Caco-2 (cell line): ENCODE measurements at regions not wholly inside any gene's neighbourhood (a gene's known extent, or its start where the extent isn't known, plus 50 kb on each side); places are given as distances from the start of the nearest gene placed in this dataset.
"Not testable (repeated sequence)": the region's sequence is repeated elsewhere in the genome, so short reads cannot be mapped to it uniquely, and the experiment has no call there.

Source experiments
- BruUV-seq: library from RNA; stranded (reverse); fragments of 400-500 nt; replicated peaks from 2 replicates; lab custom pipeline; 2021; lab: Mats Ljungman, UMichigan
- CTCF ChIA-PET: fragments of 300-600 bp; sonication (Branson Sonifier 250); formaldehyde crosslinking; loops from one replicate; lab custom pipeline; 2022; ENCODE audit warnings: antibody characterized with exemption; lab: Charles Lee
- POLR2A ChIA-PET: fragments of 300-600 bp; sonication (Branson Sonifier 250); formaldehyde crosslinking; loops from one replicate; lab custom pipeline; 2022; ENCODE audit warnings: antibody characterized with exemption; lab: Charles Lee
- DNase-seq, 2 experiments: peaks; one replicate each; pipeline versions ENCODE4 v3.0.0 to v3.0.0-alpha.2; 2020 to 2022
- H3K27me3 ChIP-seq: replicated peaks from 2 replicates; pipeline ENCODE4 v1.6.0; 2011; ENCODE audit warnings: low read length; ENCODE audit not compliant: control insufficient read depth, insufficient read depth
- H3K36me3 ChIP-seq: 2 replicates; pipeline ENCODE4 v1.5.1; 2011; ENCODE audit warnings: low read length; ENCODE audit not compliant: control insufficient read depth, insufficient read depth
- H3K4me1 ChIP-seq: fragments of 250-450 bp; sonication (Bioruptor Pico); 2 replicates; pipeline ENCODE4 v1.5.1; 2020; ENCODE audit warnings: mild to moderate bottlenecking
- H3K4me3 ChIP-seq: 2 replicates; pipeline ENCODE4 v1.5.1; 2011; ENCODE audit warnings: low read depth, mild to moderate bottlenecking, control low read depth, low read length
- H3K9me3 ChIP-seq: fragments of 250-450 bp; sonication (Bioruptor Pico); 2 replicates; pipeline ENCODE4 v1.5.1; 2020; ENCODE audit warnings: mild to moderate bottlenecking, moderate library complexity
- H3K27ac Mint-ChIP-seq: one replicate; pipeline ENCODE4 v1.8.0; 2022; ENCODE audit warnings: mixed read lengths; ENCODE audit not compliant: unreplicated experiment
- H3K27me3 Mint-ChIP-seq: one replicate; pipeline ENCODE4 v1.8.0; 2022; ENCODE audit warnings: mixed read lengths; ENCODE audit not compliant: insufficient read depth, unreplicated experiment
- H3K36me3 Mint-ChIP-seq: one replicate; pipeline ENCODE4 v1.8.0; 2022; ENCODE audit warnings: mild to moderate bottlenecking, mixed read lengths; ENCODE audit not compliant: insufficient read depth, unreplicated experiment
- H3K4me1 Mint-ChIP-seq: one replicate; pipeline ENCODE4 v1.8.0; 2022; ENCODE audit warnings: low read depth, mixed read lengths; ENCODE audit not compliant: unreplicated experiment
- H3K4me3 Mint-ChIP-seq: one replicate; pipeline ENCODE4 v1.8.0; 2022; ENCODE audit warnings: mild to moderate bottlenecking, moderate library complexity, mixed read lengths; ENCODE audit not compliant: unreplicated experiment
- H3K9me3 Mint-ChIP-seq: one replicate; pipeline ENCODE4 v1.8.0; 2022; ENCODE audit warnings: mixed read lengths; ENCODE audit not compliant: unreplicated experiment
- CTCF ChIP-seq, 2 experiments: fragments of 200-600 bp in 1 of 2; IDR thresholded peaks; 1 replicate in 1 of 2; 2 replicates in 1 of 2; pipeline versions ENCODE4 v1.5.1 to v1.8.0; 2011 to 2022; ENCODE audit warnings: antibody characterized with exemption in 1 of 2, control low read depth in 1 of 2, inconsistent platforms in 1 of 2, low read depth in 1 of 2, low read length in 1 of 2, mild to moderate bottlenecking in 1 of 2, moderate library complexity in 1 of 2; ENCODE audit not compliant: insufficient read depth in 1 of 2, severe bottlenecking in 1 of 2, unreplicated experiment in 1 of 2
- intact Hi-C: fragments of 100-400 bp; cut with micrococcal nuclease; formaldehyde crosslinking; loops from one replicate; pipeline ENCODE4 v1.10.0; 2022; ENCODE audit not compliant: unreplicated experiment

GRCh38 chr7:10463701-10464100 lies 510.0 kb upstream of the PHF14 start:
- H3K27me3 ChIP-seq, result no peaks in the 10 kb centered on the region
- H3K4me1 ChIP-seq, result no peaks in the 10 kb centered on the region
- ChIA-PET POLR2A (no interaction called here), CTCF (no interaction called here)
- no TSS peak for BruUV-seq
- no peak for DNase-seq
- no peaks in the 10 kb centered on the region for H3K9me3 ChIP-seq
- Mint-ChIP-seq H3K27ac (no peak overlapping the region), H3K9me3 (no peaks in the 10 kb centered on the region), H3K4me3 (no peak overlapping the region), H3K36me3 (no peaks in the 10 kb centered on the region), H3K27me3 (no peaks in the 10 kb centered on the region), H3K4me1 (no peaks in the 10 kb centered on the region)
- intact Hi-C loops, result no loop called here
- TF ChIP-seq CTCF (IDR thresholded peaks at IDR 0.05; ENCODE audit: insufficient read depth in 1 of 2, low read depth in 1 of 2, low read length in 1 of 2, severe bottlenecking in 1 of 2, unreplicated experiment in 1 of 2), result no peak
- no peak overlapping the region for H3K4me3 ChIP-seq
- H3K36me3 ChIP-seq, result no peaks in the 10 kb centered on the region

- H3K36me3 ChIP-seq, H3K4me3 Mint-ChIP-seq, BruUV-seq, H3K4me1 Mint-ChIP-seq, CTCF ChIA-PET, POLR2A ChIA-PET, H3K4me1 ChIP-seq, H3K27me3 ChIP-seq, DNase-seq, H3K27ac Mint-ChIP-seq, H3K9me3 Mint-ChIP-seq, H3K27me3 Mint-ChIP-seq, H3K9me3 ChIP-seq, H3K36me3 Mint-ChIP-seq, intact Hi-C loops, H3K4me3 ChIP-seq: not testable (repeated sequence)
These were observed 508.1 kb upstream of the PHF14 start for GRCh38 chr7:10465536-10465935.

GRCh38 chr7:10468908-10469307 lies 504.8 kb upstream of the PHF14 start:
- no peaks in the 10 kb centered on the region for H3K27me3 Mint-ChIP-seq
- H3K36me3 Mint-ChIP-seq, result no peaks in the 10 kb centered on the region
- H3K27ac Mint-ChIP-seq, result no peak overlapping the region
- DNase-seq, result no peak
- CTCF ChIA-PET, result no interaction called here
- no peak overlapping the region for H3K4me3 Mint-ChIP-seq
- no peaks in the 10 kb centered on the region for H3K9me3 ChIP-seq
- no peak for TF ChIP-seq CTCF (IDR thresholded peaks at IDR 0.05; ENCODE audit: insufficient read depth in 1 of 2, low read depth in 1 of 2, low read length in 1 of 2, severe bottlenecking in 1 of 2, unreplicated experiment in 1 of 2)
- no peaks in the 10 kb centered on the region for H3K4me1 ChIP-seq
- intact Hi-C loops, result no loop called here
- H3K9me3 Mint-ChIP-seq, result no peaks in the 10 kb centered on the region
- POLR2A ChIA-PET, result no interaction called here
- H3K36me3 ChIP-seq, result no peaks in the 10 kb centered on the region
- H3K4me3 ChIP-seq, result no peak overlapping the region
- H3K27me3 ChIP-seq, result no peaks in the 10 kb centered on the region
- H3K4me1 Mint-ChIP-seq, result no peaks in the 10 kb centered on the region
- no TSS peak for BruUV-seq

GRCh38 chr7:10469476-10469875 lies 504.2 kb upstream of the PHF14 start:
- H3K27ac Mint-ChIP-seq, result no peak overlapping the region
- ChIA-PET CTCF (no interaction called here), POLR2A (no interaction called here)
- H3K9me3 Mint-ChIP-seq, result no peaks in the 10 kb centered on the region
- H3K9me3 ChIP-seq, result no peaks in the 10 kb centered on the region
- no peaks in the 10 kb centered on the region for H3K4me1 Mint-ChIP-seq
- no peaks in the 10 kb centered on the region for H3K27me3 ChIP-seq
- no peak overlapping the region for H3K4me3 Mint-ChIP-seq
- DNase-seq, result no peak
- no TSS peak for BruUV-seq
- H3K36me3 ChIP-seq, result no peaks in the 10 kb centered on the region
- no peaks in the 10 kb centered on the region for H3K4me1 ChIP-seq
- H3K4me3 ChIP-seq, result no peak overlapping the region
- H3K27me3 Mint-ChIP-seq, result no peaks in the 10 kb centered on the region
- intact Hi-C loops, result no loop called here
- H3K36me3 Mint-ChIP-seq, result no peaks in the 10 kb centered on the region
- TF ChIP-seq CTCF (IDR thresholded peaks at IDR 0.05; ENCODE audit: insufficient read depth in 1 of 2, low read depth in 1 of 2, low read length in 1 of 2, severe bottlenecking in 1 of 2, unreplicated experiment in 1 of 2), result no peak
